Right lobe of liver (tissue), 6 donors: ENCODE measurements at regions not wholly inside any gene's neighbourhood (a gene's known extent, or its start where the extent isn't known, plus 50 kb on each side); places are given as distances from the start of the nearest gene placed in this dataset.

Experiments used
- ATAC-seq, 4 donors: fragments of 200-7000 bp; cut with Tn5 transposase; one replicate each; pipeline ENCODE4 v1.9.1; 2020; ENCODE audit warnings: mild to moderate bottlenecking in 4 of 4, moderate library complexity in 4 of 4
- DNase-seq, 3 donors: peaks; one replicate each; pipeline ENCODE4 v3.0.0-alpha.2; 2020
- H3K27ac ChIP-seq, 3 donors: fragments of 200-600 bp; one replicate each; pipeline ENCODE4 v1.8.0; 2022
- H3K27me3 ChIP-seq, 2 donors: fragments of 200-600 bp; one replicate each; pipeline ENCODE4 v1.8.0; 2022
- H3K36me3 ChIP-seq, 4 donors: fragments of 200-600 bp; sonication (generic) in 1 of 4; one replicate each; pipeline versions ENCODE4 v1.5.1 to v1.8.0; 2017 to 2022; ENCODE audit warnings: control low read depth in 1 of 4
- H3K4me1 ChIP-seq, 4 donors: fragments of 200-600 bp; sonication (generic) in 1 of 4; one replicate each; pipeline versions ENCODE4 v1.5.1 to v1.8.0; 2017 to 2022; ENCODE audit warnings: control low read depth in 1 of 4
- H3K4me3 ChIP-seq, 3 donors: fragments of 200-600 bp; one replicate each; pipeline ENCODE4 v1.8.0; 2022
- H3K9me3 ChIP-seq, 4 donors: fragments of 200-600 bp; sonication (generic) in 1 of 4; one replicate each; pipeline versions ENCODE4 v1.5.1 to v1.8.0; 2017 to 2022; ENCODE audit warnings: control low read depth in 1 of 4
- CTCF ChIP-seq, 4 donors: fragments of 200-600 bp in 3 of 4; fragments of 450-650 bp in 1 of 4; IDR thresholded peaks; one replicate each; pipeline versions ENCODE4 v1.5.1 to v1.8.0; 2016 to 2022; ENCODE audit warnings: antibody characterized with exemption in 4 of 4, mild to moderate bottlenecking in 2 of 4
- POLR2A ChIP-seq: fragments of 450-650 bp; IDR thresholded peaks from one replicate; pipeline ENCODE4 v1.6.1; 2017; ENCODE audit warnings: antibody characterized with exemption, mild to moderate bottlenecking
- WGBS: methylation state at CpG from one replicate; pipeline ENCODE4 v1.1.6; 2018; ENCODE audit warnings: low coverage, low lambda C conversion rate; ENCODE audit not compliant: insufficient coverage; ENCODE audit errors: missing lambda C conversion rate; 5-methylcytosine and 5-hydroxymethylcytosine counted together
- intact Hi-C, 2 donors: fragments of 100-400 bp; cut with DNase I; formaldehyde crosslinking; loops; one replicate each; pipeline versions ENCODE4 v1.11.2 to v1.14.1; 2022
- donor health status: DM: no; HTN: yes; CAD: no.
- donor health status: DM: no; HTN: no; CAD: no.
- donor health status: DM: no; HTN: no; CAD: no.
- donor health status: DM: no; HTN: yes; CAD: no.
- donor health status: DM: no; HTN: yes; CAD: no.

GRCh38 chr2:175431101-175431946, 249.8 kb upstream of the ATP5MC3 start:
- ATAC-seq = no peak
- intact Hi-C loops = no loop called here
- TF ChIP-seq CTCF (IDR thresholded peaks at IDR 0.05) (no peak), POLR2A (no peak)

GRCh38 chr2:175430236-175430635, 248.7 kb upstream of the ATP5MC3 start:
- WGBS = 75% methylated on average over 1 of the region's 1 CpG
- no peaks in the 10 kb centered on the region for H3K27me3 ChIP-seq
- DNase-seq (no peak), ATAC-seq (no peak)
- intact Hi-C loops = no loop called here
- H3K9me3 ChIP-seq = no peaks in the 10 kb centered on the region
- H3K36me3 ChIP-seq = no peaks in the 10 kb centered on the region
- no peaks in the 10 kb centered on the region for H3K4me1 ChIP-seq
- no peak overlapping the region for H3K27ac ChIP-seq
- no peak for TF ChIP-seq POLR2A
- TF ChIP-seq CTCF (IDR thresholded peaks at IDR 0.05) = no peak
- no peak overlapping the region for H3K4me3 ChIP-seq

More at GRCh38 chr2:175431101-175431946, 249.8 kb upstream of the ATP5MC3 start:
- Histone ChIP-seq H3K27ac (no peak overlapping the region), H3K9me3 (no peaks in the 10 kb centered on the region), H3K4me3 (no peak overlapping the region), H3K36me3 (no peaks in the 10 kb centered on the region), H3K27me3 (no peaks in the 10 kb centered on the region), H3K4me1 (no peaks in the 10 kb centered on the region)
- DNase-seq = no peak
- 43% methylated on average over 4 of the region's 4 CpGs for WGBS

GRCh38 chr2:175418224-175418835, 236.8 kb upstream of the ATP5MC3 start:
- H3K27me3 ChIP-seq = no peaks in the 10 kb centered on the region
- DNase-seq (no peak), ATAC-seq (no peak)
- no peaks in the 10 kb centered on the region for H3K36me3 ChIP-seq
- no peaks in the 10 kb centered on the region for H3K9me3 ChIP-seq
- intact Hi-C loops = no loop called here
- TF ChIP-seq CTCF (IDR thresholded peaks at IDR 0.05) = no peak
- TF ChIP-seq POLR2A = no peak
- H3K4me1 ChIP-seq = no peaks in the 10 kb centered on the region
- H3K27ac ChIP-seq = no peak overlapping the region
- H3K4me3 ChIP-seq = no peak overlapping the region
- WGBS = 44% methylated on average over 8 of the region's 8 CpGs

- intact Hi-C loops = no loop called here
- Histone ChIP-seq H3K27ac (no peak overlapping the region), H3K27me3 (no peaks in the 10 kb centered on the region), H3K4me1 (no peaks in the 10 kb centered on the region), H3K4me3 (no peak overlapping the region), H3K36me3 (no peaks in the 10 kb centered on the region), H3K9me3 (no peaks in the 10 kb centered on the region)
- 40% methylated on average over 3 of the region's 3 CpGs for WGBS
- TF ChIP-seq POLR2A (no peak), CTCF (IDR thresholded peaks at IDR 0.05) (peak; percentile 44 to 63 (median 58))
- ATAC-seq (peak; percentile 89 to 99 (median 96)), DNase-seq (peak; percentile 57 to 71 (median 60))
Measured at GRCh38 chr2:175414882-175415487, 233.5 kb upstream of the ATP5MC3 start.
